ENCODE measurements at regions not wholly inside any gene's neighbourhood (a gene's known extent, or its start where the extent isn't known, plus 50 kb on each side); places are given as distances from the start of the nearest gene placed in this dataset.

DNA sequence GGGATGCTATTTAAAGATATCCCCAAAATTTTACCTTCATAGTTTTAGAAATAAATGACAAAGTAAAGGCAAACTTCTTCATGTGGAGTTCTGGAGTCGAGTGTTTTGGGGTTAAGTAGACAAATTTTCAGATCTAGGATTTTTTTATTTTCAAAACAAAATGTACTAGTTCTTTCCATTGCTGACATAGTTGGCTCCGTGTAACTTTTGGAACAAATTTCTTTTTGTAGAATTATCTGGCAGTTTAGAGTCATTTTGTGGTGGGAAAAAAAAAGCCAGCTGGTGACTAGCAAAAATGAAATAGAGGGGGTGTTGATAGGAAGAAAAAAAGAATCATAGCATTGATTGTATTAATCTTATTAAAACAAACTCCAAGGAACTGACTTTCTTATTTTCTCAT lies 131.6 kb upstream of the TCF21 start:
- TF ChIP-seq, protein P1, sequence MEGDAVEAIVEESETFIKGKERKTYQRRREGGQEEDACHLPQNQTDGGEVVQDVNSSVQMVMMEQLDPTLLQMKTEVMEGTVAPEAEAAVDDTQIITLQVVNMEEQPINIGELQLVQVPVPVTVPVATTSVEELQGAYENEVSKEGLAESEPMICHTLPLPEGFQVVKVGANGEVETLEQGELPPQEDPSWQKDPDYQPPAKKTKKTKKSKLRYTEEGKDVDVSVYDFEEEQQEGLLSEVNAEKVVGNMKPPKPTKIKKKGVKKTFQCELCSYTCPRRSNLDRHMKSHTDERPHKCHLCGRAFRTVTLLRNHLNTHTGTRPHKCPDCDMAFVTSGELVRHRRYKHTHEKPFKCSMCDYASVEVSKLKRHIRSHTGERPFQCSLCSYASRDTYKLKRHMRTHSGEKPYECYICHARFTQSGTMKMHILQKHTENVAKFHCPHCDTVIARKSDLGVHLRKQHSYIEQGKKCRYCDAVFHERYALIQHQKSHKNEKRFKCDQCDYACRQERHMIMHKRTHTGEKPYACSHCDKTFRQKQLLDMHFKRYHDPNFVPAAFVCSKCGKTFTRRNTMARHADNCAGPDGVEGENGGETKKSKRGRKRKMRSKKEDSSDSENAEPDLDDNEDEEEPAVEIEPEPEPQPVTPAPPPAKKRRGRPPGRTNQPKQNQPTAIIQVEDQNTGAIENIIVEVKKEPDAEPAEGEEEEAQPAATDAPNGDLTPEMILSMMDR (IDR thresholded peaks at IDR 0.05) = no peak
- H3K36me3 Mint-ChIP-seq (ENCODE audit: low read depth) = no peaks in the 10 kb centered on the region
- intact Hi-C loops (cut with micrococcal nuclease) = no loop called here
- H3K27me3 Mint-ChIP-seq = peaks cover 8% of the 10 kb centered on the region
- no peak overlapping the region for H3K4me3 Mint-ChIP-seq
- ATAC-seq (no peak), DNase-seq (no peak)
- H3K9me3 Mint-ChIP-seq = no peaks in the 10 kb centered on the region
- H3K4me1 Mint-ChIP-seq (ENCODE audit: low read depth) = no peaks in the 10 kb centered on the region
- POLR2A ChIA-PET = no interaction called here
- no peak overlapping the region for H3K27ac Mint-ChIP-seq
- CTCF ChIA-PET = no interaction called here

DNA sequence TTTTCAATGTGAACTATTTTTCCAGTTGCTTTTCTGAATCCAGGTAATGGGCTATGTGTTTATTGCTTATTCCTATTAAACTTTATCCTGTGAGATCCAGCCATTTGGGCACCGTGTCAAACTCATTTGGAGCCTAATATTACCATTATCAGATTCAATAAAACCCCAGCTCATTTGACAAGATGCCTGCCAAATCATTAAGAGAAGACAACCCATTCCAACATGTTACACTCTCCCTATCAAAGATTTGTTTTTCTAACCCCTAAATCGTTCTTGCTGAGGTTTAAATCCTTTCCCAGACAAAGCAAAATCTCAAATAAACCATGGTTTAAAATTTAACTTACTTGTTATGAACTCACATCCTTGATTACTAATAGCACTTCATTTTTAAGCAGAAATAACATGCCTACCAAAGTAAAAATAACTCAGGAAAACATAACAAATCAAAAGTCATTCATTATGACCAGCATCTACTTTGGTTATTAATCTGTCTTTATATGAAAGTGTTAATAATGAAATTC lies 130.0 kb upstream of the TCF21 start:
- Mint-ChIP-seq H3K9me3 (no peaks in the 10 kb centered on the region), H3K27ac (no peak overlapping the region), H3K4me3 (no peak overlapping the region), H3K36me3 (ENCODE audit: low read depth) (no peaks in the 10 kb centered on the region), H3K27me3 (peaks cover 10% of the 10 kb centered on the region), H3K4me1 (ENCODE audit: low read depth) (no peaks in the 10 kb centered on the region)
- intact Hi-C loops (cut with micrococcal nuclease) = no loop called here
- ChIA-PET CTCF (no interaction called here), POLR2A (no interaction called here)
- ATAC-seq (no peak), DNase-seq (no peak)
- TF ChIP-seq, protein P1 (IDR thresholded peaks at IDR 0.05) = no peak

DNA sequence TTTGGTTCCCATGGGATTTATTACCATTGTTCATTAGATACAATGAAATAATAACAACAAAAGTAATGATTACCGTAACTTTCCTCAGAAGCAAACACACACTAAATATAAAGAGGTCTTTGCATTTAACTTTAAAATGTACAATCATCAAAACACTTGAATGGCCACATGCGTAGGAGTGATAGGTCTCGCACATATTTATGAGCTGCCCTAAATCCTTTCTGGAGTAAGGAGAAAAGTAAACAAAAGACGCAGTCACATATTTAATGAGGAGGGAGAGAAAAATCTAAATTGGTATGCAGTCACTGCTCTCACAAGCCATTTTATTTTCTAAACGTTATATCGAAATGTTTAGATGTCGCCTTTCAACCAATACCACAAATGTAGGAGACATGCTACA lies 129.4 kb upstream of the TCF21 start:
- peaks cover 10% of the 10 kb centered on the region for H3K27me3 Mint-ChIP-seq
- TF ChIP-seq, protein P1 (IDR thresholded peaks at IDR 0.05) = no peak
- no peak overlapping the region for H3K27ac Mint-ChIP-seq
- DNase-seq (no peak), ATAC-seq (no peak)
- no peaks in the 10 kb centered on the region for H3K4me1 Mint-ChIP-seq (ENCODE audit: low read depth)
- no peak overlapping the region for H3K4me3 Mint-ChIP-seq
- intact Hi-C loops (cut with micrococcal nuclease) = no loop called here
- no peaks in the 10 kb centered on the region for H3K36me3 Mint-ChIP-seq (ENCODE audit: low read depth)
- ChIA-PET POLR2A (no interaction called here), CTCF (no interaction called here)
- H3K9me3 Mint-ChIP-seq = no peaks in the 10 kb centered on the region

DNA sequence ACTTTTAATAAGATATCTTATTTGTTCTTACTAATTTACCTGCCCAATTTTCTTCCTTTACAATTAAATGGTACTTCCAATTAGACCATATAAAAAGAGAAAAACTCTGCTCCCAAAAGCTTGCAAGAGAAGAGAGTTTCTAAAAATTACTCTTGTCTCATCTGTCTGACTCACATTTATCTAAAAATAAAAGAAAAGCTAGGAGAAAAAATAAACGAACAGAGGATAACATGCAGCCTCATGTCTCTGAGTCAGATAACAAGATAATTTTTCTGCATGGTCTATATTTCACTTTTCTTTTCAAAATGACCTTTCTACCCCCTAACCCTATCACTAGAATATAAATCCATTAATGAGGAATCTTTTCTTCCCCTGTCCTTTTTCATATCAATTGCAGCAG lies 127.2 kb upstream of the TCF21 start:
- H3K36me3 Mint-ChIP-seq (ENCODE audit: low read depth) = no peaks in the 10 kb centered on the region
- CTCF ChIA-PET = no interaction called here

DNA sequence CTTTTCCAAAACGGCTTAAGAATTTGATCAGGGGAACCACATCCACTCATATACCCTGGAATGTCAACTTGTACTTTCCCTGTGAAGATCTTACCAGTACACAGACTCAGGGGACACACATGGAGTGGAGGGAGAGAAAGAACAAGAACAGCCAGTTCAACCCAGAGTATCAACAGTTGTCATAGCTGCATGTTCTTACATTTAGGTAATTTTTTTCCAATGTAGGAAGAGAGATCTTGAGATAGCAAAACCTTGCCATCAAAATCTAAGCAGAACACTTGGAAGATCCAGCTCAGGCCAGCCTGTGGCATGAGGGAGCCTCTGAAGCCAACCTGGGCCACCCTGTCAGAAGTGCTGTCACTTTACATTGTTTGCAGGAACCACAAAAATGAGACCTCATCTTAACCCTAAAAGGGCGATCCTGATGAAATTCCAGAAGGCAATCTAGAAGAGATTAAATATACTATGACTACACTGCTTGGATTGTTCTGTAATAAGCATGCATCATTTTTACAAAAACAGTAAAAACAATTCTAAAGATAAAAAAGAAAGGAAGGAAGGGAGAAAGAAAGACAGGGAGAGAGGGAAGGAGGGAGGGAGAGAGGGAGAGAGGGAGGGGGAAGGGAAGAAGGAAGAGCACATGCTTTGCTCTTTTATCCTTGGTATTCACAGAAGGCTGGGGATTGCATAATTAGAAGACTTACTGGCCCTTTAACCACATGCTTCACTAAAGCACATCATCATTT lies 124.7 kb upstream of the TCF21 start:
- H3K27me3 Mint-ChIP-seq = peaks cover 10% of the 10 kb centered on the region
- intact Hi-C loops (cut with micrococcal nuclease) = no loop called here
- no peak overlapping the region for H3K27ac Mint-ChIP-seq
- DNase-seq (no peak), ATAC-seq (no peak)
- no peaks in the 10 kb centered on the region for H3K4me1 Mint-ChIP-seq (ENCODE audit: low read depth)
- TF ChIP-seq, protein P1 (IDR thresholded peaks at IDR 0.05) = no peak
- no peaks in the 10 kb centered on the region for H3K9me3 Mint-ChIP-seq
- ChIA-PET CTCF (interaction anchor here (0.8 kb wide), 1 partner anchor 10 kb away, joined by 3 read pairs; no protein-coding TSS in a partner anchor), POLR2A (no interaction called here)
- H3K4me3 Mint-ChIP-seq = no peak overlapping the region
- H3K36me3 Mint-ChIP-seq (ENCODE audit: low read depth) = no peaks in the 10 kb centered on the region

More for the DNA sequence above, 127.2 kb upstream of the TCF21 start:
- TF ChIP-seq, protein P1 (IDR thresholded peaks at IDR 0.05) = no peak
- ATAC-seq (no peak), DNase-seq (no peak)
- H3K27ac Mint-ChIP-seq = no peak overlapping the region
- no peak overlapping the region for H3K4me3 Mint-ChIP-seq
- intact Hi-C loops (cut with micrococcal nuclease) = no loop called here
- POLR2A ChIA-PET = no interaction called here
- peaks cover 10% of the 10 kb centered on the region for H3K27me3 Mint-ChIP-seq
- no peaks in the 10 kb centered on the region for H3K4me1 Mint-ChIP-seq (ENCODE audit: low read depth)
- H3K9me3 Mint-ChIP-seq = no peaks in the 10 kb centered on the region

All from activated CD8-positive, alpha-beta T cell treated with anti-CD3 and anti-CD28 coated beads for 36 hours (primary cell).